NCI-H146 treated with DMSO at 0.1 percent for 48 hours (cell line): ENCODE measurements at regions not wholly inside any gene's neighbourhood (a gene's known extent, or its start where the extent isn't known, plus 50 kb on each side); places are given as distances from the start of the nearest gene placed in this dataset.

Experiments used
- DNase-seq: peaks from one replicate; lab custom pipeline; 2025; ENCODE audit not compliant: unreplicated experiment; lab: John Stamatoyannopoulos, UW

GRCh38 chr10:93177511-93177910 lies 103.8 kb downstream of the CYP26A1 start:
- no peak for DNase-seq

GRCh38 chr10:93178226-93178625 lies 104.5 kb downstream of the CYP26A1 start:
- no peak for DNase-seq

- no peak for DNase-seq
These were observed 106.8 kb downstream of the CYP26A1 start for GRCh38 chr10:93180482-93180931.

DNA sequence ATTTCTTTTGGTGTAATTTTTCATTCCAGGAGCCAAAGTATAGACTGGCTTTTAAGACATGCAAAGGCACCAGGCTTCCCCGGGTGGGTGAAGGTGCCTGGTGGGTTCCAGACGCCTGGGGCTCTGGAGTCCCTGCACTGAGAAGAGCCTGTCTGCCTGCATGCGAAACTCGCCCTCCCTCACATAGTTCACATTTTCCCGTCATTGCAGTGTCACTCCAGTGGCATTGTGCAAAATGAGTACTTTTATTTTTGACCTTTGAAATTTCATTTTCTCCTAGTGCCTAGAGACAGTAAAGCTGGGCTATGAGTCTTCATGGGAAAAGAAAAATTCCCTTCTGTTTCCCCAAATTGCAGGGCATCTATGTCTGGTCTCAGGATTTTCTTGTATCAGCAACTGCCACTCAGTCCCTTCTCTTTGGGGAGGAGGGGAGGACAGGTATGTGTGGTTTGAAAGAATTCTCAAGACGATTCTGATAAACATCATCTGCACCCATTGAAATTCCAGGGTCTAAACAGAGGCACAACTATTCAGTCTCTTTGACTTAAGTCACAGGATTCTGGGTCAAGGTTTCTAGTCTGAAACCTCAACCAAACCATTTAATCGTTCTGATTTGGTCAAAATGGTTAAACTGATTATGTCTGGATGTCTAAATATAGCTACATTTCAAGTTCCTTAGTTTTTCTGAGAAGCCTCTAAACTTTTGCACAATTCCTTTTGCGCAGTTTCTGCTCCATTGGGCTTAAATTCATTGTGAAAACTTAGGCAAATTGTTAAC lies 107.8 kb downstream of the CYP26A1 start:
- DNase-seq = no peak

DNA sequence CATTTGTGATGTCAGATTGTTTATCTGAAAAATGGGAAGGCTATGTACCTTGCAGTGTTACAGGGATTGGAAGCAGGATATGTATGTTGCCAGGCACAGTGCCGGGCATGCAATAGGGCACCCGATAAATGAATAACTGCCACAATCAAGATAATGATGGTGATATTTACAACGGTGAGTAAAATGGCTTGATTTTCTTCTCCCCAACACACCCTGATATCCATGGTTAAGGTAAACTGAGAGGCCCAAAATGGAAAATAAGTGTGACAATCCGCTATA lies 108.3 kb downstream of the CYP26A1 start:
- DNase-seq = no peak

DNA sequence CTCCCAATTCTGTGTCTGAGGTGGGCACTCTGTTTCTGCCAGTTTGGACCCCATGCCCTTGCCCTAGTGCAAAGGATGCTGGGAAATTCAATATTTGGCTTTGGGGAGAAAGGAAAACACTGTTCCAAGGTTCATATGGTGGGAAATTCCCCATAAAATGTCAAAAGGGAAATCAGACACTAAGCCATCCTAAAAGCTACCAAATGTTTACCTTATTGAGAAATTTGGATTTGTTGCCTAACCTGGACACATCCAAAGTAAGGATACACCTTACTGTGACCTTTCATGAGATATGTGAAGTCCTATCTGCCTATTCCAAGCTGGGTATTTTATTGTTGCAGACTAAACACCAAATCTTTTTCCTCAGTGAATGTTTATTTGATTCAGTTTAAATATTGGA lies 109.1 kb downstream of the CYP26A1 start:
- DNase-seq = no peak

- DNase-seq = no peak
These were observed 113.0 kb downstream of the CYP26A1 start for GRCh38 chr10:93186653-93187052.

DNA sequence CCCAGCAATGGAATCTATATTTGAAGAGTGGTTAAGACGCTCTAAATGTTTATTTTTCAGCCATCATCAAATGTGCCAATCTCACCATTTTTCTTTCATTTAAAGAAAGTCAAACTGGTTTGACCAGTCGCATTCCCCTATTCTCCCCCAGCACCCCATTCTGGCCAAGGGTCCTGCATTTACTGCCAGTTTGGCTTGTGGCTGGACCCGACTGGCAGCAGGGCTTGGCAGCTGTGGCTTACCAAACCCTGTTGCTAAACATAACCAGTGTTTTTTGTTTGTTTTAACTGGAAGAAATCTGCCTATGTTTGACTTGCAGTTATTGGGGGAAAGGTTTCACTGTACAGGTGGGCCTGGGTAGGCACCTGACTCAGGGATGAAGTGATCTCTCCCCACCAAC lies 116.3 kb downstream of the CYP26A1 start:
- DNase-seq = no peak

DNA sequence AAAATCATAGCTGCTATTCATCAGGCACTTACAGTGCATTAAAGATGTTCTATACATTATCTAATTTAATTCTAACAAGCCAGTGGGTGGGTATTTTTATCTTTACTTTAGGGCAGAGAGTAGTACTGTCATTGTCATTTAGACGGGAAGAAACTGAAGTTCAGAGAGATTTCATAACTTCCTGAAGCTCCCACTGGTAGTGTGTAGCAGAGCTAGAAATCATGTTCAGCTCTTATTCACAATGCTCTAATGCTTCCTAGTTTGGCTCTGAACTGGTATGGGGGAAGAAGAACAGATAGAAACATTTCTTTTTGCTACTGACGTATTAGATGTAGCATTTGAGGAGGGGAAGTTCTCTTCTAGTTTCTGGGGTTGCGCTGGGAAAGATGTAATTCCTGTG lies 116.7 kb downstream of the CYP26A1 start:
- no peak for DNase-seq

- DNase-seq = no peak
These were observed 120.2 kb downstream of the CYP26A1 start for GRCh38 chr10:93193906-93194305.

DNA sequence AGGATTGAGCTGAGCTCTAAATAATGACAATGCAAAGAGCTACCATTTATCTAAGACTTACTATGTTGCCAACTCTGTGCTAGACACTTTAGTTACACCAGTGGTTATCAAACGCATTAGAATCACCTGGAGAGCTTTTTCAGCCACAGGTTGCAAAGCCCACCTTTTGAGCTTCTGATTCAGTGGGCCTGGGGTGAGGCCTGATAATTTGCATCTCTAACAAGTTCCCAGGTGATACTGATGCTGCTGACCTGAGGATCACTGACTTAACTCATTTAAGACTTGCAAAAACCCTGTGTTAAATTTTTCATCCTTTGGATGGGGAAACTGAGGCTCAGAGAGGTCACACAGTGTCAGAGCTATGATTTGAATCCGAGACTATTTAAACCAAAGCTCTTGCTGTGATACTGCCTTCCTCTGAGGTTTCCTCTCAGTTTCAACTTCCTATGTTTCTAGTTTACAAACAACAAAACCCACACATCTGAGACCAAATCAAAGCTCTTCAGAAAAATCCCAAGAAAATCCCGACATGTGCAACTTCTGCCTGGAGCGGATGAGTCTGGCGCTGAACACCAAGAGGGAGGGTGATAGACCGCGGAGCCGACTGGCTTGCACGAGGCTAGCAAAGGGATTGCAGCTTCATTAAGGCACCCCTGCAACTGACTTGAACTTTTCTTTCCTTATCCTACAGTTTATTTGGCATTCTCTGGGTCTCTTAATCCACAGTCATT lies 124.9 kb downstream of the CYP26A1 start:
- DNase-seq = no peak

GRCh38 chr10:93199191-93199751 lies 125.6 kb downstream of the CYP26A1 start:
- DNase-seq = no peak

GRCh38 chr10:93204494-93205485 lies 131.1 kb downstream of the CYP26A1 start:
- no peak for DNase-seq

DNA sequence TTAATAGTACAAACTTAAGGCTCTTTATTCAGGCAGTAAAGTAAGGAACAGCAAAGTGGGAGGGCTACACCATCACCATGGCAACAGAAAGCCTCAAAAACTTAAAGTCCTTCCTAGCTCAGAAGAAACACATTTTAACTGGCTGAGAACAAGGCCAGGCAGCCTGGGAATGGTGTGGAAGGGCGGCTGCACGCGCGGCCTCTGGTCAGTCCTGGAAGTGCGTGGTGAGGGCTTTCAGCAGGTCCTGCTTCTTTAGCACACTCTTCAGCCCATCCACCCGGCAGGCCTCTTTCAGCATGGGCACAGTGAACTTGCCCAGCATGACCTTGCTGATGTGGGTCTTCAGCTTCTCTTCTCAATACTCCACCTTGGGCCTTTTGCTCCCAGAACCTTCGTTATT lies 133.0 kb downstream of the CYP26A1 start:
- no peak for DNase-seq

- DNase-seq = no peak
These were observed 135.2 kb downstream of the CYP26A1 start for GRCh38 chr10:93208717-93209464.

- DNase-seq = no peak
These were observed 138.3 kb downstream of the CYP26A1 start for GRCh38 chr10:93211991-93212390.

GRCh38 chr10:93215312-93215711 lies 141.6 kb downstream of the CYP26A1 start:
- no peak for DNase-seq

- no peak for DNase-seq
These were observed 142.8 kb downstream of the CYP26A1 start for GRCh38 chr10:93216341-93216985.

GRCh38 chr10:93218386-93218785 lies 144.7 kb downstream of the CYP26A1 start:
- DNase-seq = no peak

GRCh38 chr10:93219347-93219746 lies 145.7 kb downstream of the CYP26A1 start:
- DNase-seq = no peak
